GM21737 (cell line): ENCODE measurements at regions not wholly inside any gene's neighbourhood (a gene's known extent, or its start where the extent isn't known, plus 50 kb on each side); places are given as distances from the start of the nearest gene placed in this dataset.
A peak's percentile ranks its signal among the peaks of the same experiment; 100 is the strongest.
"Not testable (repeated sequence)": the region's sequence is repeated elsewhere in the genome, so short reads cannot be mapped to it uniquely, and the experiment has no call there.

Experiments used
- ATAC-seq: cut with Tn5 transposase; IDR thresholded peaks from one replicate; pipeline ENCODE4 v1.9.1; 2021; ENCODE audit warnings: mild to moderate bottlenecking, moderate library complexity; ENCODE audit not compliant: unreplicated experiment

DNA sequence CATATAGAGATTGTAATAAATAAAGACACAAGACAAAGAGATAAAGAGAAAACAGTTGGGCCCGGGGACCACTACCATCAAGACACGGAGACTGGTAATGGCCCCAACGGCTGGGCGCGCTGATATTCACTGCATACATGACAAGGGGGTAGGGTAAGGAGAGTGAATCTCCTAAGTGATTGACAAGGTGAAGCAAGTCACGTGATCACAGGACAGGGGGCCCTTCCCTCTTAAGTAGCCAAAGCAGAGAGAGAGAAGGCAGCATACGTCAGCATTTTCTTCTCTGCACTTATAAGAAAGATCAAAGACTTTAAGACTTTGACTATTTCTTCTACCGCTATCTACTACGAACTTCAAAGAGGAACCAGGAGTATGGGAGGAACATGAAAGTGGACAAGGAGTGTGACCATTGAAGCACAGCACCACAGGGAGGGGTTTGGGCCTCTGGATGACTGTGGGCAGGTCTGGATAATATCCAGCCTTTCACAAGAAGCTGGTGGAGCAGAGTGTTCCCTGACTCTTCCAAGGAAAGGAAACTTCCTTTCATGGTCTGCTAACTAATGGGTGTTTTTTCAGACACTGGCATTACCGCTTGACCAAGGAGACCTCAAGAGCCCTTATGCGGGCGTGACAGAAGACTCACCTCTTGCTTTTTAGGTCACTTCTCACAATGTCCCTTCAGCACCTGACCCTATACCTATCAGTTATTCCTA is 75.6 kb downstream of the MRPL39 start:
- not testable (repeated sequence) for ATAC-seq

DNA sequence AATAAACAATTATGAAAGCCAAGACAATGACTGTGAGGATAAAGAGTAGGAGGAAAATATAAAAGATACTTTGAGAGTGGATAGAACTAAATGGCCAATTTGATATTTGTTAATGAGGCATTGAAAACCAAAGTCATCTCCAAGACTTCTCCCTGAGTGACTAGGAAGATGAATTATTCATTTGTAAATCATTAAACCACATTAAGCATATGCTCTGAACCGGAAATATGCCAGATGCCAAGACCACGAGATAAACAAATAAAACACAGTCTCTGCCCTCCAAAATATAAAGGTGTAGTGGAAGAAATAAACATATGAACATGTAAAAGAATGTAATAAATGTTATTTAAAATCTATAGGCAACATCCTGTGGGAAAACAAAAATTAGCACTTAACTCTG is 78.8 kb downstream of the MRPL39 start:
- ATAC-seq = no peak

- no peak for ATAC-seq
These were observed 88.8 kb downstream of the MRPL39 start for GRCh38 chr21:25518491-25518911.

GRCh38 chr21:25515484-25516405 is 91.5 kb downstream of the MRPL39 start:
- ATAC-seq = no peak

- no peak for ATAC-seq
These were observed 93.5 kb downstream of the MRPL39 start for GRCh38 chr21:25513810-25514209.

GRCh38 chr21:25512095-25513081 is 94.9 kb downstream of the MRPL39 start:
- ATAC-seq = no peak

DNA sequence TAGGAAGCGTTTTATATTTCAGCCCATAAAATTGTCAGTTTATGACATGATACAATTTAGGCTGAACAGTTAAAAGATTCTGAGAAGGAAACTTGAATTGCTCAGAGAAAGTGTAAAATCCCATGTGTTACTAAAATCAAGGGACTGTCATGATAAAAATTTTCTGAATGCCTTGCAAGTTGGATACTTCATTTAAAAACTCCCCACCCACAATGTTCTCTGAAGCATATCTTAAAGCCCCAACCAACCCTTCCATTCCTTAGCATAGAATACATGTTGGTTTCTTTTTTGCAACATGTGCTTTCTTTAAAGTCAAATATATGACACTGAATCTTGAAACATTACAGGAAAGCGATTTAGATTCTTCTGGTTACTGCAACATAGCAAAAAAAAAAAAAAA is 97.4 kb downstream of the MRPL39 start:
- peak; percentile 48 for ATAC-seq

DNA sequence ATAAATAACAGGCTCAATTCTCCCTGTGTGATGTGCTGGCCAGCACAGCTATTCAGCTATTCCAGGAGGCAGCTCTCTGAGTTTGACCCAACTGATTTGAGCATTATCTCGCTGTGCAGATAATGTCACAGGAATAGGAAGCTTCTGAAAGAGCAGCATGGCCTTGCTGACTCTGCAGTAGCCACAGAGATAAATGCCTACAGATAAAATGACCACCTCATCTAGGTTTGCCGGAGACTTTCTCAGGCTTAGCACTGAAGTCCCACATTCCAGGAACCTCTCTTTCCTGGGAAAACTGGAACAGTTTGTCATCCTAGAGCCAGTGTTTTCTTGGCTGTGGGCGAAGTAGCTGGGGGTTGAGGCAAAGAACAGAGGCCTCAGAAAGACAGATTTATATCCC is 98.9 kb downstream of the MRPL39 start:
- ATAC-seq = no peak

DNA sequence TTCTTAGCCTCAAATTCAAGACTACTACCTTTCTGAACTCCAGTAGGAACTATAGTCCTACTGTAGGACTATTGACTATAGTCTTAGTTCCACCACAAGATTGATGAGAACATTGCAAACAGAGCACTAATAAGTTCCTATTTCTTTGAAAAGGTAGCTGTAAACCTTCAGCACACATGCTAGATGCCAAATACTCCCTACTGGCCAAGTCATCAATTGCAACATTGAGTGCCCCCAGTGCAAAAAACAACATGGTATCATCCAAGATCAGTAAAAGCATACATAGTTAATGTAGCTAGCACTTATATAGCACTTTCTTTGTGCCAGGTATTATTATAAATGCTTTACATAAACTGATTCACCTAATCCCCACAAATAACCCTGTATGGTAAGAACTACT is 99.8 kb downstream of the MRPL39 start:
- no peak for ATAC-seq

GRCh38 chr21:25506887-25507286 is 100.4 kb downstream of the MRPL39 start:
- no peak for ATAC-seq

GRCh38 chr21:25506261-25506660 is 101.0 kb downstream of the MRPL39 start:
- ATAC-seq = no peak

DNA sequence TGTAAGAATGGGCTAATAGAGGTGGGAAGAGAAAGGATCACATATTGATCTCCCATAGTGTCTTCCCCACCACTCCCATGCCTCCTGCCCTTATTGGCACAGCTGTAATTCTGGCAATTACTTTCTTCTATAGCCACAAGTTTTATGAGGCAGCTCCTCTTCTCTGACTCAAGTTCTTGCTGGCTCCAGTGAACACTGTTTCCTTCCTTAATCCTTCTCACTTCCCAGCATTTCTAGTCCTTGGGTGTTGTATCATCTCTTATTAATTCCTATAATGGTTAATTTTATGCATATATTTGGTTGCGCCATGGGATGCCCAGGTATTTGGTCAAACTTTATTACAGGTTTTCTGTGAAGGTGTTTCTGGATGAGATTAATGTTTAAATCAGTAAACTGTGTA is 103.3 kb downstream of the MRPL39 start:
- ATAC-seq = no peak

- peak; percentile 66 for ATAC-seq
These were observed 105.2 kb downstream of the MRPL39 start for GRCh38 chr21:25501996-25502665.

- peak; percentile 11 for ATAC-seq
These were observed 105.8 kb downstream of the MRPL39 start for GRCh38 chr21:25501462-25501861.

GRCh38 chr21:25500598-25500997 is 106.7 kb downstream of the MRPL39 start:
- ATAC-seq = no peak

GRCh38 chr21:25496825-25497482 is 110.3 kb downstream of the MRPL39 start:
- ATAC-seq = no peak

GRCh38 chr21:25494804-25495203 is 112.5 kb downstream of the MRPL39 start:
- no peak for ATAC-seq

GRCh38 chr21:25493722-25494121 is 113.6 kb downstream of the MRPL39 start:
- ATAC-seq = no peak

DNA sequence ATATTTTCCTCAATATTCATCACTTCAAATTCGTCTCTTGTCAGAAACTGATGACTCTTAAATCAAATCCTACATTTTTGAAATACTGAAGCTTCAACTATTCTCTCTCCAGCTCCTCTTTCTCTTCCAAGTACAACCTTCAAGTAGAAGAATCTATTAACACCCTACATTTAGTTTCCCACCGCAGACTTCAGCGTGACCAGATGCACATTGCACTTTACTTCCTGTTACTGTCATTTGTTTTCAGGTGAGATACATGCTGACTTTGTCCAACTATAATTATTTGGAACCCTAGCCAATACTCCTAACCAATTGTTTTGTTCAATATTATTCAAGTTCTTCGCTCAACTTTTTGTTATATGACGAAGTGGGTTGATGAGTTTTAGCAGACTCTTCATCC is 116.0 kb downstream of the MRPL39 start:
- no peak for ATAC-seq

- no peak for ATAC-seq
These were observed 116.5 kb downstream of the MRPL39 start for GRCh38 chr21:25490742-25491141.
